ENCODE measurements at regions not wholly inside any gene's neighbourhood (a gene's known extent, or its start where the extent isn't known, plus 50 kb on each side); places are given as distances from the start of the nearest gene placed in this dataset.

DNA sequence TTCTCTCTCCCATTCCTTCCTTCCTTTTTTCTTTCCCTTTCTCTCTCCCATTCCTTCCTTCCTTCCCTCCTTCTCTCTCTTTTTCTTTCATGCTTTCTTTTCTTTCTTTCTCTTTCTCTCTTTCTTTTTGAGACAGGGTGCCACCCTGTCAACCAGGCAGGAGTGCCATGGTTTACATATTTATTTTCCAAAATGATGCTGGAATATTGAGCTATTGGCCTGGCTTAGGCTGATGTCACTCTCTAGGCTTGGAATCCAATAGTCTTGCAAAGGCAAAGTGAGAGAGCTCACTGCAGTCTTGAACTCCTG is 159.1 kb downstream of the BAMBI start:
- no peak overlapping the region for H3K27ac ChIP-seq
- no peaks in the 10 kb centered on the region for H3K4me1 ChIP-seq
- H2AFZ ChIP-seq (replicated peaks): no peak overlapping the region
- Mint-ChIP-seq H3K27ac (no peak overlapping the region), H3K36me3 (no peaks in the 10 kb centered on the region), H3K27me3 (ENCODE audit: insufficient read depth, low read depth) (peaks cover 11% of the 10 kb centered on the region), H3K4me3 (no peak overlapping the region), H3K9me3 (no peaks in the 10 kb centered on the region), H3K4me1 (peaks cover 2% of the 10 kb centered on the region)
- H3K9ac ChIP-seq: no peak overlapping the region
- no peak for TF ChIP-seq EZH2phosphoT487 (IDR thresholded peaks at IDR 0.05)
- H3K79me2 ChIP-seq (ENCODE audit: low read depth): no peaks in the 10 kb centered on the region
- H3K9me3 ChIP-seq (ENCODE audit: low read depth): no peaks in the 10 kb centered on the region
- H3F3A ChIP-seq (ENCODE audit: low read depth): no peaks in the 10 kb centered on the region
- no peak overlapping the region for H3K4me2 ChIP-seq
- no peak overlapping the region for H3K4me3 ChIP-seq
- no peaks in the 10 kb centered on the region for H3K27me3 ChIP-seq
- DNase-seq (ENCODE audit: low spot score): no peak
- no peaks in the 10 kb centered on the region for H3K36me3 ChIP-seq
- no peaks in the 10 kb centered on the region for H4K20me1 ChIP-seq (ENCODE audit: low read depth)

DNA sequence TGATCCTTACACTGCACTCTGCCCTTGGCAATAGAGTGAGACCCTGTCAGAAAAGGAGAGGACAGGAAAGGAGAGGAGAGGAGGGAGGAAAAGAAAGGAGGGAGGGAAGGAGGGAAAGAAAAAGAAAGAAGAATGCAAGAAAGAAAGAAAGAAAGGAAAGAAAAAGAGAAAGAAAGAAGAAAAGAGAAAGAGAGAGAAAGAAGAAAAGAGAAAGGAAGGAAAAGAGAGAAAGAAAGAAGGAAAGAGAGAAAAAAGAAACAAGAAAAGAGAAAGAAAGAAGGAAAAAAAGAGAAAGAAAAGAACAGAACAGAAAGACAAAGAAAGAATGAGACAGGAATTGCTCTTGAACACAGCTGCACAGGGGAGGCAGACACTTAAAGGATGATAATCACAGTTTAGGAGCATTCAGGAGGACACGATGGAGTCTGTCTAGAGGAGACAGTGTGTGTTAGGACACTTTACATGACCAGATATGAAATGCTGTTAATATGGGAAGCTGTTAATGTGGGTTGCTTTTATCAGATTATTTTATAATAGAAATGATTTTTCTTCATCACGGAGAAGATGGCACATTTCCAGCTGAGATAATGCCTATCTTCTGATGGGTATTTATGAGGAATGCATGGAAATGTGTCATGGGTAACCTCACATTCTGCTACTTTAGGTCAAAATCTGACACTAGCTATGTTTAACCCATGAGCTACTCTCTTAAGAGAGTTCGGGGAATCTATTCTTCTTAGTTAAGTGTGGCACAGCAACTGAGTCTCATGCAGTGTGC is 160.5 kb downstream of the BAMBI start:
- Histone ChIP-seq H3F3A (ENCODE audit: low read depth) (no peaks in the 10 kb centered on the region), H3K27me3 (no peaks in the 10 kb centered on the region), H3K36me3 (no peaks in the 10 kb centered on the region), H4K20me1 (ENCODE audit: low read depth) (no peaks in the 10 kb centered on the region), H3K4me1 (no peaks in the 10 kb centered on the region), H3K9me3 (ENCODE audit: low read depth) (no peaks in the 10 kb centered on the region), H3K79me2 (ENCODE audit: low read depth) (no peaks in the 10 kb centered on the region), H3K4me3 (no peak overlapping the region), H3K9ac (no peak overlapping the region), H3K4me2 (no peak overlapping the region), H2AFZ (replicated peaks) (no peak overlapping the region), H3K27ac (no peak overlapping the region)
- H3K4me1 Mint-ChIP-seq: peaks cover 2% of the 10 kb centered on the region
- H3K27ac Mint-ChIP-seq: no peak overlapping the region
- no peak overlapping the region for H3K4me3 Mint-ChIP-seq
- no peaks in the 10 kb centered on the region for H3K9me3 Mint-ChIP-seq
- peaks cover 8% of the 10 kb centered on the region for H3K27me3 Mint-ChIP-seq (ENCODE audit: insufficient read depth, low read depth)
- DNase-seq (ENCODE audit: low spot score): no peak
- TF ChIP-seq, protein P1, sequence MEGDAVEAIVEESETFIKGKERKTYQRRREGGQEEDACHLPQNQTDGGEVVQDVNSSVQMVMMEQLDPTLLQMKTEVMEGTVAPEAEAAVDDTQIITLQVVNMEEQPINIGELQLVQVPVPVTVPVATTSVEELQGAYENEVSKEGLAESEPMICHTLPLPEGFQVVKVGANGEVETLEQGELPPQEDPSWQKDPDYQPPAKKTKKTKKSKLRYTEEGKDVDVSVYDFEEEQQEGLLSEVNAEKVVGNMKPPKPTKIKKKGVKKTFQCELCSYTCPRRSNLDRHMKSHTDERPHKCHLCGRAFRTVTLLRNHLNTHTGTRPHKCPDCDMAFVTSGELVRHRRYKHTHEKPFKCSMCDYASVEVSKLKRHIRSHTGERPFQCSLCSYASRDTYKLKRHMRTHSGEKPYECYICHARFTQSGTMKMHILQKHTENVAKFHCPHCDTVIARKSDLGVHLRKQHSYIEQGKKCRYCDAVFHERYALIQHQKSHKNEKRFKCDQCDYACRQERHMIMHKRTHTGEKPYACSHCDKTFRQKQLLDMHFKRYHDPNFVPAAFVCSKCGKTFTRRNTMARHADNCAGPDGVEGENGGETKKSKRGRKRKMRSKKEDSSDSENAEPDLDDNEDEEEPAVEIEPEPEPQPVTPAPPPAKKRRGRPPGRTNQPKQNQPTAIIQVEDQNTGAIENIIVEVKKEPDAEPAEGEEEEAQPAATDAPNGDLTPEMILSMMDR (IDR thresholded peaks at IDR 0.05): no peak
- no peak for TF ChIP-seq EZH2 (IDR thresholded peaks at IDR 0.05)
- TF ChIP-seq EZH2phosphoT487 (IDR thresholded peaks at IDR 0.05): no peak
- no peaks in the 10 kb centered on the region for H3K36me3 Mint-ChIP-seq

DNA sequence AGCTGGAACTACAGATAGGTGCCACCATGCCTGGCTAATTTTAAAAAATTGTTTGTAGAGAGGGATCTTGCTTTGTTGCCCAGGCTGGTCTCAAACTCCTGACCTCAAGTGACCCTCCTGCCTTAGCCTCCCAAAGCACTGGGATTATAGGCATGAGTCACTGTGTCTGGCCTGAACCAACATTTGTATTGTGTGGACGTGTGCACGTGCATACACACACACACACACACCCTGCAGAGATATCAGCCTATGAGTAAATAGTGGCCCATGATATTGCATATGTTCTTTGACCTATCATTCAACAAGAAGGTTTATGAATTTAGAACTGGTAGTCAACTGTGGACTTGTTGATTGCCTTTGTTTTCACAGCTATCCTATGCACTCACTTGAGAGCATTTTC is 161.6 kb downstream of the BAMBI start:
- Histone ChIP-seq H2AFZ (replicated peaks) (no peak overlapping the region), H3K27ac (no peak overlapping the region), H3K4me3 (no peak overlapping the region), H3K4me1 (no peaks in the 10 kb centered on the region), H3K36me3 (no peaks in the 10 kb centered on the region), H3F3A (ENCODE audit: low read depth) (no peaks in the 10 kb centered on the region), H3K27me3 (no peaks in the 10 kb centered on the region), H4K20me1 (ENCODE audit: low read depth) (no peaks in the 10 kb centered on the region), H3K9ac (no peak overlapping the region), H3K4me2 (no peak overlapping the region), H3K79me2 (ENCODE audit: low read depth) (no peaks in the 10 kb centered on the region), H3K9me3 (ENCODE audit: low read depth) (no peaks in the 10 kb centered on the region)
- H3K36me3 Mint-ChIP-seq: no peaks in the 10 kb centered on the region
- H3K27me3 Mint-ChIP-seq (ENCODE audit: insufficient read depth, low read depth): peaks cover 8% of the 10 kb centered on the region
- TF ChIP-seq EZH2 (IDR thresholded peaks at IDR 0.05) (no peak), EZH2phosphoT487 (IDR thresholded peaks at IDR 0.05) (no peak)
- TF ChIP-seq, protein P1 (IDR thresholded peaks at IDR 0.05): no peak
- peaks cover 2% of the 10 kb centered on the region for H3K4me1 Mint-ChIP-seq
- H3K4me3 Mint-ChIP-seq: no peak overlapping the region
- H3K9me3 Mint-ChIP-seq: no peaks in the 10 kb centered on the region
- no peak overlapping the region for H3K27ac Mint-ChIP-seq
- DNase-seq (ENCODE audit: low spot score): no peak

DNA sequence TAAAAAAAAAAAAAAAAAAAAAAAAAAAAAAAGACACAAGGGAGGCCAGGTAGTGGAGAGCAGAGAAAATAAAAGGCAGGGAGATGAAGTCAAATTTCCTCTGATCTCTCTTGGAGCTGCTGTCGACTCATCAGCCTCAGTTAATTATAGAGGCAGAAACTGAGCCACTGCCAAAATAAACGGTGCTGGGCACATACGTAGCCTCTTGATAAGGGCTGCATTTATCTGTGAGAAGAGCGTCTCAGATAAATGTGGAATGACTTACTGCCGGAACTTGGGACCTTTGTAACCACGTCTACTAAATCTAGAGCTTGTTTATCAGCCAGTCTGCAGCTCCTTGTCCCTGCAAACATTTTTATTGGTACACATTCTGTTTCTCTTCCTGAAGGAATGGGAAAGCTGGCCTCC is 162.3 kb downstream of the BAMBI start:
- peaks cover 2% of the 10 kb centered on the region for H3K4me1 Mint-ChIP-seq
- H3K4me3 Mint-ChIP-seq: no peak overlapping the region
- no peak overlapping the region for H3K4me2 ChIP-seq
- H3K36me3 ChIP-seq: no peaks in the 10 kb centered on the region
- no peaks in the 10 kb centered on the region for H3F3A ChIP-seq (ENCODE audit: low read depth)
- no peaks in the 10 kb centered on the region for H3K9me3 Mint-ChIP-seq
- no peak overlapping the region for H2AFZ ChIP-seq (replicated peaks)
- H3K27me3 ChIP-seq: no peaks in the 10 kb centered on the region
- no peaks in the 10 kb centered on the region for H3K79me2 ChIP-seq (ENCODE audit: low read depth)
- no peaks in the 10 kb centered on the region for H3K9me3 ChIP-seq (ENCODE audit: low read depth)
- H3K36me3 Mint-ChIP-seq: no peaks in the 10 kb centered on the region
- H3K27ac ChIP-seq: no peak overlapping the region
- H3K27ac Mint-ChIP-seq: no peak overlapping the region
- TF ChIP-seq EZH2phosphoT487 (IDR thresholded peaks at IDR 0.05) (no peak), EZH2 (IDR thresholded peaks at IDR 0.05) (no peak)
- TF ChIP-seq, protein P1 (IDR thresholded peaks at IDR 0.05): no peak
- no peaks in the 10 kb centered on the region for H3K4me1 ChIP-seq
- no peaks in the 10 kb centered on the region for H4K20me1 ChIP-seq (ENCODE audit: low read depth)
- H3K27me3 Mint-ChIP-seq (ENCODE audit: insufficient read depth, low read depth): peaks cover 8% of the 10 kb centered on the region
- H3K4me3 ChIP-seq: no peak overlapping the region
- no peak overlapping the region for H3K9ac ChIP-seq
- no peak for DNase-seq (ENCODE audit: low spot score)

Measured in neural progenitor cell (in vitro differentiated cells).